Muscle layer of duodenum (tissue), 2 donors: ENCODE measurements at regions not wholly inside any gene's neighbourhood (a gene's known extent, or its start where the extent isn't known, plus 50 kb on each side); places are given as distances from the start of the nearest gene placed in this dataset.

Experiments used
- H3K27ac ChIP-seq: one replicate; pipeline ENCODE4 v1.7.0; 2013; ENCODE audit warnings: mild to moderate bottlenecking, low read length
- H3K27me3 ChIP-seq: one replicate; pipeline ENCODE4 v1.7.0; 2013; ENCODE audit warnings: low read depth, mild to moderate bottlenecking, control low read depth, low read length
- H3K36me3 ChIP-seq, 2 donors: one replicate each; pipeline ENCODE4 v1.7.0; 2013; ENCODE audit warnings: low read length in 2 of 2, control low read depth in 1 of 2, mild to moderate bottlenecking in 1 of 2; ENCODE audit not compliant: insufficient read depth in 2 of 2, control insufficient read depth in 1 of 2
- H3K4me1 ChIP-seq, 2 donors: one replicate each; pipeline ENCODE4 v1.7.0; 2013; ENCODE audit warnings: low read length in 2 of 2, mild to moderate bottlenecking in 2 of 2, control low read depth in 1 of 2, moderate library complexity in 1 of 2; ENCODE audit not compliant: insufficient read depth in 2 of 2, control insufficient read depth in 1 of 2
- H3K4me3 ChIP-seq, 2 donors: one replicate each; pipeline ENCODE4 v1.7.0; 2013; ENCODE audit warnings: low read length in 2 of 2, low read depth in 1 of 2, mild to moderate bottlenecking in 1 of 2
- H3K9me3 ChIP-seq, 2 donors: one replicate each; pipeline ENCODE4 v1.7.0; 2013; ENCODE audit warnings: low read length in 2 of 2, control low read depth in 1 of 2, mild to moderate bottlenecking in 1 of 2; ENCODE audit not compliant: control insufficient read depth in 1 of 2
- donor health status: healthy.

GRCh38 chr3:104648823-104649222, 717.9 kb upstream of the ALCAM start:
- Histone ChIP-seq H3K4me1 (no peaks in the 10 kb centered on the region), H3K36me3 (no peaks in the 10 kb centered on the region), H3K9me3 (peaks cover 0 to 3% of the 10 kb centered on the region in 2 donors), H3K4me3 (no peak overlapping the region), H3K27me3 (no peaks in the 10 kb centered on the region), H3K27ac (no peak overlapping the region)

GRCh38 chr3:104669083-104669482, 697.6 kb upstream of the ALCAM start:
- Histone ChIP-seq H3K4me3 (no peak overlapping the region), H3K9me3 (no peaks in the 10 kb centered on the region), H3K27me3 (no peaks in the 10 kb centered on the region), H3K27ac (no peak overlapping the region), H3K36me3 (no peaks in the 10 kb centered on the region), H3K4me1 (no peaks in the 10 kb centered on the region)

DNA sequence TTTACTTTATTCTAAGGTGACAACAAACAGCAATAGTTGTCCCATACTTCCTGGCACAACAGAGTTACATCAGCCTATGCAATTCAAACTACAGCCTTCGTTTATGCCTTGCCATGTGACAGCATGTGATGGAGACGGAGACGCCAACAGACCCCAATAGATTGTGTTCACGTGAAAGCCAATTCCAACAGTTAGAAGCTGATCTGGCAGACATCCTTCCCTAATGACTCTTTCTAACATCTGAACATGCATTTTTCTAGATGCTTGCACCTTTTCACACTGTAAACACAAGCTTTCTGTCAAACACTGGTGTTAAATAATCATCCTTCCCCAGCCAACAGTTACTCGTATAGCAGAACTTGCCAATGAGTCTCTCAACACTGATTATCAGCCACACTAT, 694.4 kb upstream of the ALCAM start:
- H3K36me3 ChIP-seq = no peaks in the 10 kb centered on the region
- H3K4me1 ChIP-seq = no peaks in the 10 kb centered on the region
- H3K9me3 ChIP-seq = no peaks in the 10 kb centered on the region
- H3K27me3 ChIP-seq = no peaks in the 10 kb centered on the region
- H3K27ac ChIP-seq = no peak overlapping the region
- no peak overlapping the region for H3K4me3 ChIP-seq

GRCh38 chr3:104673981-104674380, 692.7 kb upstream of the ALCAM start:
- Histone ChIP-seq H3K27ac (no peak overlapping the region), H3K9me3 (no peaks in the 10 kb centered on the region), H3K36me3 (no peaks in the 10 kb centered on the region), H3K27me3 (no peaks in the 10 kb centered on the region), H3K4me3 (no peak overlapping the region), H3K4me1 (no peaks in the 10 kb centered on the region)

- Histone ChIP-seq H3K9me3 (no peaks in the 10 kb centered on the region), H3K27ac (no peak overlapping the region), H3K36me3 (no peaks in the 10 kb centered on the region), H3K4me1 (no peaks in the 10 kb centered on the region), H3K27me3 (no peaks in the 10 kb centered on the region), H3K4me3 (no peak overlapping the region)
Measured at GRCh38 chr3:104676241-104676640, 690.5 kb upstream of the ALCAM start.

DNA sequence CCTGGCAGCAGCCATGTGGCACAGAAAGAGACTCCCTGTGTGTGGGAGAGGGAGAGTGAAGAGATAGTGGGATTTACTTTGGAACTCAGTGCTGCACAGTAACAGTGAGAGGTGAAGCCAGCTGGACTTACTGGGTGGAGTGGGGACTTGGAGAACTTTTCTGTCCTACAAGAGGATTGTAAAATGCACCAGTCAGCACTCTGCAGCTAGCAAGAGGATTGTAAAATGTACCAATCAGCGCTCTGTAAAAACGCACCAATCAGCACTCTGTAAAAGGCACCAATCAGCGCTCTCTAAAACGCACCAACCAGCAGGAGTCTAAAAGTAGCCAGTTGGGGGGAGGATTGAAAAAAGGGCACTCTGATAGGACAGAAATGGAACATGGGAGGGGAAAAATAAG, 688.8 kb upstream of the ALCAM start:
- Histone ChIP-seq H3K27me3 (no peaks in the 10 kb centered on the region), H3K4me1 (no peaks in the 10 kb centered on the region), H3K4me3 (no peak overlapping the region), H3K36me3 (no peaks in the 10 kb centered on the region), H3K27ac (no peak overlapping the region), H3K9me3 (no peaks in the 10 kb centered on the region)

DNA sequence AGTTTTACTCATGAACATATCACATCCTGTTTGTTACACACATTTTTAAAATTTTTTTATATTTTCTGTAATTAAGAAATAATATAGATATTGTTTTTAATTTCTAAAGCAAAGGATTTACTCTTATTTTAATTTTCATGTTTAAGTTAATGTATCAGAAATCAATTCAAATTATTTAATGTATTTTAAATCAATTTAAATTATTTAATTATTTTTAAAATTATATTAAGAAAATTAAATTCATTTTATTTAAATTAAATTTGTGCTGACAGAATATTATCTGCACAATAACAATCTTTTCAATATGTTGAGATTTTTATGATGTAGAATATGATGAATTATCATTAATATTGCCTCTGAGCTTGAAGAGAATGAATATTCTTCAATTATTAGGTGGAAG, 681.2 kb upstream of the ALCAM start:
- Histone ChIP-seq H3K36me3 (no peaks in the 10 kb centered on the region), H3K9me3 (peaks cover 0 to 4% of the 10 kb centered on the region in 2 donors), H3K4me1 (no peaks in the 10 kb centered on the region), H3K27me3 (no peaks in the 10 kb centered on the region), H3K4me3 (no peak overlapping the region), H3K27ac (no peak overlapping the region)

- Histone ChIP-seq H3K27me3 (no peaks in the 10 kb centered on the region), H3K9me3 (peaks cover 0 to 4% of the 10 kb centered on the region in 2 donors), H3K27ac (no peak overlapping the region), H3K4me1 (no peaks in the 10 kb centered on the region), H3K4me3 (no peak overlapping the region), H3K36me3 (no peaks in the 10 kb centered on the region)
Measured at GRCh38 chr3:104687362-104687761, 679.3 kb upstream of the ALCAM start.

GRCh38 chr3:104696470-104696869, 670.2 kb upstream of the ALCAM start:
- no peaks in the 10 kb centered on the region for H3K4me1 ChIP-seq
- no peak overlapping the region for H3K4me3 ChIP-seq
- no peak overlapping the region for H3K27ac ChIP-seq
- H3K27me3 ChIP-seq = no peaks in the 10 kb centered on the region
- no peaks in the 10 kb centered on the region for H3K36me3 ChIP-seq
- H3K9me3 ChIP-seq = no peaks in the 10 kb centered on the region

DNA sequence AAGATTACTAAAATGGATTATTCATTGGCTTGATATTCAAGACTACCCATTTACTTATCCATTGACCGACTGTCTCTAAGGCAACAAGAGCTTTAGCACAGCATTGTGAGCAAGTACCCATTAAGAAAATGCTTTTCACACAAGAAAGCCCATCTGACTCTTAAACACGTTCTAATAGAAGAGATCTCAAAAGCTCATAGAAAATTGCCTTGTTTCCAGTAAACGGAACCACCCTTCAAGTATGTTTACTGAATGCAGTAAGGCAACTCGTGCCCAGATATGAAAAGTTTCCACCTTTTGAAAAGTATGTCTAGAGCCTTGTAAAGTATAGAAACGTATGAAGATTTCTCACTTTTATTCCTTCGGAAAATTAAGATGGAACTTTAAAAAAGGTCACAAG, 655.3 kb upstream of the ALCAM start:
- Histone ChIP-seq H3K4me3 (no peak overlapping the region), H3K27ac (no peak overlapping the region), H3K27me3 (no peaks in the 10 kb centered on the region), H3K4me1 (no peaks in the 10 kb centered on the region), H3K36me3 (no peaks in the 10 kb centered on the region), H3K9me3 (no peaks in the 10 kb centered on the region)

- no peaks in the 10 kb centered on the region for H3K36me3 ChIP-seq
- no peak overlapping the region for H3K27ac ChIP-seq
- H3K4me3 ChIP-seq = no peak overlapping the region
- no peaks in the 10 kb centered on the region for H3K4me1 ChIP-seq
- H3K27me3 ChIP-seq = no peaks in the 10 kb centered on the region
- H3K9me3 ChIP-seq = no peaks in the 10 kb centered on the region
Measured at GRCh38 chr3:104715972-104716371, 650.7 kb upstream of the ALCAM start.

DNA sequence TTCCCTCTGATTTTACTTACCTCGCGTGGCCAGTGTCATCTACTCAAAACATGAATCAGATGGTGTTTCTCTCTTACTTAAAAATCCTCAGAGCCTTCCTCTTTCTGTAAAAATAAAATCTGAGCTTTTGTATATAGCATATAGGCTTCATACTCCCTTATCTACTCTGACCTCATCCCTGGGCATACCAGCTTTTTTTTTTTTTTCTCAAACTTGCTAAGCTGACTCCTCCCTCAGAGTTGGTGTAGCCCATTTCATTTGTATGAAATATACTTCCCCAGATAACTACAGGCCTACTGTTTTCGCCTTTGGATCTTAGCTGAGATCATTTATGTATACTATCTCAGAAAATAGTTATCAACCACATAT, 648.9 kb upstream of the ALCAM start:
- Histone ChIP-seq H3K36me3 (no peaks in the 10 kb centered on the region), H3K4me1 (no peaks in the 10 kb centered on the region), H3K9me3 (no peaks in the 10 kb centered on the region), H3K27ac (no peak overlapping the region), H3K4me3 (no peak overlapping the region), H3K27me3 (no peaks in the 10 kb centered on the region)
